Adrenal gland (tissue), 9 donors: ENCODE measurements at regions not wholly inside any gene's neighbourhood (a gene's known extent, or its start where the extent isn't known, plus 50 kb on each side); places are given as distances from the start of the nearest gene placed in this dataset.

Experiments
- DNase-seq, 7 donors: peaks; one replicate each; pipeline ENCODE4 v3.0.0-alpha.2; 2019 to 2020
- H3K27ac ChIP-seq, 5 donors: fragments of 200-600 bp; sonication (generic) in 4 of 5; 1 replicate in 3 of 5; 2 replicates in 2 of 5; pipeline versions ENCODE4 v1.5.1 to v1.8.0; 2016 to 2020; ENCODE audit warnings: mild to moderate bottlenecking in 1 of 5
- H3K27me3 ChIP-seq: fragments of 200-600 bp; 2 replicates; pipeline ENCODE4 v1.8.0; 2021
- H3K36me3 ChIP-seq, 2 donors: fragments of 200-600 bp; replicated peaks in 1 of 2; 1 replicate in 1 of 2; 2 replicates in 1 of 2; pipeline versions ENCODE4 v1.5.1 to v1.8.0; 2018 to 2022
- H3K4me1 ChIP-seq, 2 donors: fragments of 200-600 bp; replicated peaks in 1 of 2; 1 replicate in 1 of 2; 2 replicates in 1 of 2; pipeline versions ENCODE4 v1.5.1 to v1.8.0; 2018 to 2021
- H3K4me3 ChIP-seq, 4 donors: fragments of 200-600 bp; sonication (generic) in 3 of 4; one replicate each; pipeline ENCODE4 v1.5.1; 2016 to 2018
- H3K9me3 ChIP-seq, 3 donors: fragments of 200-600 bp; sonication (generic) in 1 of 3; replicated peaks in 1 of 3; 1 replicate in 2 of 3; 2 replicates in 1 of 3; pipeline versions ENCODE4 v1.5.1 to v1.8.0; 2016 to 2021
- CTCF ChIP-seq, 6 experiments: fragments of 450-650 bp in 4 of 6; fragments of 200-600 bp in 2 of 6; sonication (generic) in 1 of 6; IDR thresholded peaks; 1 replicate in 5 of 6; 2 replicates in 1 of 6; pipeline versions ENCODE4 v1.5.1 to v1.8.0; 2016 to 2021; ENCODE audit warnings: antibody characterized with exemption in 6 of 6, mild to moderate bottlenecking in 2 of 6, moderate library complexity in 1 of 6
- POLR2A ChIP-seq, 2 donors: fragments of 450-650 bp; IDR thresholded peaks; one replicate each; pipeline ENCODE4 v1.6.1; 2017; ENCODE audit warnings: antibody characterized with exemption in 2 of 2, mild to moderate bottlenecking in 2 of 2, moderate library complexity in 1 of 2
- WGBS, 4 donors: extraction: QIAGEN DNeasy Blood & Tissue Kit in 2 of 4; methylation state at CpG; one replicate each; pipeline versions ENCODE4 v1.1.5 to v1.1.7; 2013 to 2017; 5-methylcytosine and 5-hydroxymethylcytosine counted together
- intact Hi-C, 2 donors: fragments of 100-400 bp; cut with DNase I; formaldehyde crosslinking; loops; one replicate each; pipeline versions ENCODE4 v1.14.1 to v1.15.0; 2022 to 2023
- donor health status: healthy with polysubstance abuse.
- donor health status: Bipolar disorder and iron deficiency.
- donor health status: DM: yes; HTN: yes; CAD: no.
- donor health status: DM: no; HTN: no; CAD: no.
- donor health status: DM: no; HTN: no; CAD: no.

DNA sequence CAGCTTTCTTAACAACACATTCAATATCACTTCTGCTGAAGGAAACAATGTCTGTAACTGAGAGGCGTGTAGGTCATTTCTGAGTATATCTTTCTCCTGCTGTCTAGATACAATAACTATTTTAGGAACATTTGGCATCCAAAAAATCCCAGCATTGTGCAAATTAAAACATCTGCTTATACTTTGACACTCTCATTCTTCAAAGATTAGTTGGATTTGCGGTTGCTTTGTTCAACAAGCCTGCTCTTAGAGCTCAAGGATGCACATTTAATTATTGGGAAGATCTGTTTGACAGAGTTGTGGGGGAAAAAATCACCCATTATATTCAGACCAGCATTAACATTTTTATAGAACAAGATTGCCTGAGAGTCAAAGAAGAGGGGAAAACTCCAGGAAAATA is 449.5 kb upstream of the HNRNPA3 start:
- no peaks in the 10 kb centered on the region for H3K36me3 ChIP-seq
- no peak overlapping the region for H3K27ac ChIP-seq

GRCh38 chr2:176763851-176764404 is 448.7 kb upstream of the HNRNPA3 start:
- intact Hi-C loops = no loop called here
- Histone ChIP-seq H3K27me3 (no peaks in the 10 kb centered on the region), H3K9me3 (no peaks in the 10 kb centered on the region), H3K4me1 (no peaks in the 10 kb centered on the region), H3K27ac (no peak overlapping the region), H3K4me3 (no peak overlapping the region), H3K36me3 (no peaks in the 10 kb centered on the region)
- no peak for DNase-seq
- TF ChIP-seq POLR2A (IDR thresholded peaks at IDR 0.05) = no peak
- WGBS, 4 donors = 65 to 76% (median 73%) methylated on average over 7 of the region's 7 CpGs

More for the DNA sequence above, 449.5 kb upstream of the HNRNPA3 start:
- no peak for DNase-seq
- Histone ChIP-seq H3K9me3 (no peaks in the 10 kb centered on the region), H3K4me1 (no peaks in the 10 kb centered on the region), H3K4me3 (no peak overlapping the region), H3K27me3 (no peaks in the 10 kb centered on the region)
- intact Hi-C loops = no loop called here
- 71 to 88% (median 85%) methylated on average over 2 of the region's 2 CpGs for WGBS, 4 donors
- no peak for TF ChIP-seq CTCF (IDR thresholded peaks at IDR 0.05)
- TF ChIP-seq POLR2A (IDR thresholded peaks at IDR 0.05) = no peak

DNA sequence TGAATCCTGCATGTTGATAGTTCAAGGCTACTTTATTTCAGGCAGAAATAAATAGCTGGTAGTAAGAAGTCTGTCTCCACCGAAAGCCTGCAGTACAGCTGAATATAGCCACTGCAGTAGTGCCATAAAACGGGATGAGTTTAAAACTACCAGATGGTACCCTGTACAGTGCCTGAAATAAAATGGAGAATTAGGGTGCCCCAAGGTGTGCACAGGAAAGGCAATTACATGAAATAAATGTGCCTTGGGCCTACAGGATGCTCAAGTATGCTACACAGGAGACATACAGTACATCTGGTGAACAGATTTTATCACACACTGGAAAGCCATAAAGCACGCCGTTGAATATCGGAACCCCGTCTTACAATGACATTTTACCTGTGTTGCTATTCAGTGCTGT is 447.7 kb upstream of the HNRNPA3 start:
- H3K27ac ChIP-seq = no peak overlapping the region
- DNase-seq = no peak
- no peaks in the 10 kb centered on the region for H3K4me1 ChIP-seq
- intact Hi-C loops = no loop called here
- TF ChIP-seq CTCF (IDR thresholded peaks at IDR 0.05) = no peak
- TF ChIP-seq POLR2A (IDR thresholded peaks at IDR 0.05) = no peak
- whole genome bisulfite sequencing, 4 donors = 84 to 93% (median 92%) methylated on average over 6 of the region's 6 CpGs
- H3K9me3 ChIP-seq = no peaks in the 10 kb centered on the region
- H3K27me3 ChIP-seq = no peaks in the 10 kb centered on the region
- H3K4me3 ChIP-seq = no peak overlapping the region
- no peaks in the 10 kb centered on the region for H3K36me3 ChIP-seq

DNA sequence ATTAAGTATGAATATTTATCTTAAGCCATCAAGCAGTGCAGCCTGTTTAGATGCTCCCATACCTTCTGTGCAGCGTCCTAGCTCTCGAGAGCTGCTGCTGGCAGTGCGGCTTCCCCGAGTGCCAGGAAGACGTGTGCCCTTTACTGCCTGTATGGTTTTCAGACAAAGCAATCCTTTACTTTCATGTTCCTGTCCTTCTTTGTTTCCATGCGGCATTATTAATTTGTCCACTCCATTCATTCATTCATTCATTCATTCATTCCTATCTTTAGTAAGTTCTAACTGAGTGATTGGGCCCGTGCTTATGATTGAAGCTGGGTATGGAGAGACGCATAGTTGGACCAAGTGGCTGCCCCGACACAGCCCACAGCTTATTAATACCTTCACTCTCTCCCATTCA is 446.6 kb upstream of the HNRNPA3 start:
- no peak overlapping the region for H3K27ac ChIP-seq
- 88 to 96% (median 93%) methylated on average over 9 of the region's 9 CpGs for WGBS, 4 donors
- H3K36me3 ChIP-seq = no peaks in the 10 kb centered on the region
- no peak for DNase-seq
- H3K4me1 ChIP-seq = no peaks in the 10 kb centered on the region
- intact Hi-C loops = no loop called here
- no peak overlapping the region for H3K4me3 ChIP-seq
- TF ChIP-seq CTCF (IDR thresholded peaks at IDR 0.05) = no peak
- no peak for TF ChIP-seq POLR2A (IDR thresholded peaks at IDR 0.05)
- H3K9me3 ChIP-seq = no peaks in the 10 kb centered on the region
- no peaks in the 10 kb centered on the region for H3K27me3 ChIP-seq

DNA sequence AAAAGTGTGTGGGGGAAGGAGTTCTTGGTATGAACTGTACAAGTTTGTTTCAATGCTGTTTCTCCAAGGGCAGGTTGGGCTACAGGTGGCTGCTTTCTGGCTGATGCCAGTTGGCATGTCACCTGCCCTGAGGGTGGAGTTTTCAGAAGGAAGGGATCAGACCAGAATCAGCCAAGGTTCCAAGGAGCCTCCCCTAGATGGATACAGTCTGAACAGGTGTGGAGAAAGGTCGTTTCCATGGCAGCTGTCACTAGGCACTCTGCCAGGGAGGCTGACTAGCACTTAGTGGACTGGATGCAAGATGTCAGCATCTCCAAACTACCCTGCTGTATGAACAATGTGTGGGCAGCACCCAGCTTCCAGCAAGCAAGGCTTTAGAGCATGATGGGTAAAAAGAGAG is 444.4 kb upstream of the HNRNPA3 start:
- no peaks in the 10 kb centered on the region for H3K9me3 ChIP-seq
- 46 to 67% (median 56%) methylated on average over 1 of the region's 1 CpG for WGBS, 4 donors
- no peak overlapping the region for H3K27ac ChIP-seq
- no peaks in the 10 kb centered on the region for H3K27me3 ChIP-seq
- no peaks in the 10 kb centered on the region for H3K36me3 ChIP-seq
- TF ChIP-seq POLR2A (IDR thresholded peaks at IDR 0.05) (no peak), CTCF (IDR thresholded peaks at IDR 0.05) (no peak)
- DNase-seq = no peak
- H3K4me3 ChIP-seq = no peak overlapping the region
- H3K4me1 ChIP-seq = no peaks in the 10 kb centered on the region
- intact Hi-C loops = no loop called here
